ENCODE measurements at regions not wholly inside any gene's neighbourhood (a gene's known extent, or its start where the extent isn't known, plus 50 kb on each side); places are given as distances from the start of the nearest gene placed in this dataset.

DNA sequence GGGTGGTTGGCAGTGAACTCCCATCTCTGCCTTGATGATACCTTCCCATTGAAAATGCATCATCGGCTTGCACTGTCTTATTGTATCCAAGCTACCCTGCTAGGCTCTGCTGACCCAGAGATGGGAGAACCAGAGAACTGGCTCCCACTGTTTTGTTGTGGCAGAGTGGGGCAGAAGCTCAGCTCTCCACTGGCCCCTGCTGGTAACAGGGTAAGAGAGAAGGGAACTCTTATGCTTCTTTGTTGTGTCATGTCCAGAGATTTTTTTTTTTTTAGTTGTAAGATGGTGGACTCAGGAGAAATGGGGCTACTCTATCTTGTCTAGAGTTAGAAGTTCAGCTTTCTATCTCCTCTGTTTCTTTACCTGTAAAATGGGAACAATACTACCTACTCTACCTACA lies 100.5 kb upstream of the SDK1 start:
- no peaks in the 10 kb centered on the region for H3K36me3 Mint-ChIP-seq (ENCODE audit: insufficient read depth, unreplicated experiment)
- no peaks in the 10 kb centered on the region for H3K27me3 ChIP-seq (replicated peaks; ENCODE audit: control insufficient read depth, insufficient read depth, low read length)
- TF ChIP-seq, protein P1, sequence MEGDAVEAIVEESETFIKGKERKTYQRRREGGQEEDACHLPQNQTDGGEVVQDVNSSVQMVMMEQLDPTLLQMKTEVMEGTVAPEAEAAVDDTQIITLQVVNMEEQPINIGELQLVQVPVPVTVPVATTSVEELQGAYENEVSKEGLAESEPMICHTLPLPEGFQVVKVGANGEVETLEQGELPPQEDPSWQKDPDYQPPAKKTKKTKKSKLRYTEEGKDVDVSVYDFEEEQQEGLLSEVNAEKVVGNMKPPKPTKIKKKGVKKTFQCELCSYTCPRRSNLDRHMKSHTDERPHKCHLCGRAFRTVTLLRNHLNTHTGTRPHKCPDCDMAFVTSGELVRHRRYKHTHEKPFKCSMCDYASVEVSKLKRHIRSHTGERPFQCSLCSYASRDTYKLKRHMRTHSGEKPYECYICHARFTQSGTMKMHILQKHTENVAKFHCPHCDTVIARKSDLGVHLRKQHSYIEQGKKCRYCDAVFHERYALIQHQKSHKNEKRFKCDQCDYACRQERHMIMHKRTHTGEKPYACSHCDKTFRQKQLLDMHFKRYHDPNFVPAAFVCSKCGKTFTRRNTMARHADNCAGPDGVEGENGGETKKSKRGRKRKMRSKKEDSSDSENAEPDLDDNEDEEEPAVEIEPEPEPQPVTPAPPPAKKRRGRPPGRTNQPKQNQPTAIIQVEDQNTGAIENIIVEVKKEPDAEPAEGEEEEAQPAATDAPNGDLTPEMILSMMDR (IDR thresholded peaks at IDR 0.05; ENCODE audit: insufficient read depth in 1 of 2, low read depth in 1 of 2, low read length in 1 of 2, severe bottlenecking in 1 of 2, unreplicated experiment in 1 of 2), result peak; percentile 54
- H3K9me3 Mint-ChIP-seq (ENCODE audit: unreplicated experiment), result peaks cover 10% of the 10 kb centered on the region
- H3K4me1 ChIP-seq, result 0 out of 2 replicates have a peak, but pooled peaks cover 12% of the 10 kb centered on the region
- H3K27me3 Mint-ChIP-seq (ENCODE audit: insufficient read depth, unreplicated experiment), result no peaks in the 10 kb centered on the region
- no peak overlapping the region for H3K4me3 ChIP-seq (ENCODE audit: low read depth, low read length)
- H3K27ac Mint-ChIP-seq (ENCODE audit: unreplicated experiment), result no peak overlapping the region
- no peaks in the 10 kb centered on the region for H3K36me3 ChIP-seq (ENCODE audit: control insufficient read depth, insufficient read depth, low read length)
- intact Hi-C loops (cut with micrococcal nuclease; ENCODE audit: unreplicated experiment), result loop anchor here (1.0 to 5.0 kb wide), 4 partner anchors 36 to 314 kb away; no protein-coding TSS in a partner anchor
- no peak overlapping the region for H3K4me3 Mint-ChIP-seq (ENCODE audit: unreplicated experiment)
- CTCF ChIA-PET, result interaction anchor here (0.6 to 0.7 kb wide), 2 partner anchors 112 to 274 kb away, joined by 3 read pairs; no protein-coding TSS in a partner anchor
- DNase-seq, result peak; percentile 58 to 63
- BruUV-seq (replicated peaks), result no TSS peak
- peaks cover 7% of the 10 kb centered on the region for H3K4me1 Mint-ChIP-seq (ENCODE audit: low read depth, unreplicated experiment)
- POLR2A ChIA-PET, result no interaction called here
- no peaks in the 10 kb centered on the region for H3K9me3 ChIP-seq

GRCh38 chr7:3201306-3201705 lies 99.7 kb upstream of the SDK1 start:
- CTCF ChIA-PET, result no interaction called here
- intact Hi-C loops (cut with micrococcal nuclease; ENCODE audit: unreplicated experiment), result loop anchor here (2.0 to 5.0 kb wide), 3 partner anchors 37 to 315 kb away; no protein-coding TSS in a partner anchor
- Mint-ChIP-seq H3K36me3 (ENCODE audit: insufficient read depth, unreplicated experiment) (no peaks in the 10 kb centered on the region), H3K4me3 (ENCODE audit: unreplicated experiment) (no peak overlapping the region), H3K4me1 (ENCODE audit: low read depth, unreplicated experiment) (peaks cover 7% of the 10 kb centered on the region), H3K27me3 (ENCODE audit: insufficient read depth, unreplicated experiment) (no peaks in the 10 kb centered on the region), H3K27ac (ENCODE audit: unreplicated experiment) (no peak overlapping the region), H3K9me3 (ENCODE audit: unreplicated experiment) (peaks cover 10% of the 10 kb centered on the region)
- no peak for DNase-seq
- Histone ChIP-seq H3K4me1 (0 out of 2 replicates have a peak, but pooled peaks cover 12% of the 10 kb centered on the region), H3K9me3 (no peaks in the 10 kb centered on the region), H3K4me3 (ENCODE audit: low read depth, low read length) (no peak overlapping the region), H3K36me3 (ENCODE audit: control insufficient read depth, insufficient read depth, low read length) (no peaks in the 10 kb centered on the region), H3K27me3 (replicated peaks; ENCODE audit: control insufficient read depth, insufficient read depth, low read length) (no peaks in the 10 kb centered on the region)
- no TSS peak for BruUV-seq (replicated peaks)
- POLR2A ChIA-PET, result no interaction called here
- TF ChIP-seq, protein P1 (IDR thresholded peaks at IDR 0.05; ENCODE audit: insufficient read depth in 1 of 2, low read depth in 1 of 2, low read length in 1 of 2, severe bottlenecking in 1 of 2, unreplicated experiment in 1 of 2), result no peak

DNA sequence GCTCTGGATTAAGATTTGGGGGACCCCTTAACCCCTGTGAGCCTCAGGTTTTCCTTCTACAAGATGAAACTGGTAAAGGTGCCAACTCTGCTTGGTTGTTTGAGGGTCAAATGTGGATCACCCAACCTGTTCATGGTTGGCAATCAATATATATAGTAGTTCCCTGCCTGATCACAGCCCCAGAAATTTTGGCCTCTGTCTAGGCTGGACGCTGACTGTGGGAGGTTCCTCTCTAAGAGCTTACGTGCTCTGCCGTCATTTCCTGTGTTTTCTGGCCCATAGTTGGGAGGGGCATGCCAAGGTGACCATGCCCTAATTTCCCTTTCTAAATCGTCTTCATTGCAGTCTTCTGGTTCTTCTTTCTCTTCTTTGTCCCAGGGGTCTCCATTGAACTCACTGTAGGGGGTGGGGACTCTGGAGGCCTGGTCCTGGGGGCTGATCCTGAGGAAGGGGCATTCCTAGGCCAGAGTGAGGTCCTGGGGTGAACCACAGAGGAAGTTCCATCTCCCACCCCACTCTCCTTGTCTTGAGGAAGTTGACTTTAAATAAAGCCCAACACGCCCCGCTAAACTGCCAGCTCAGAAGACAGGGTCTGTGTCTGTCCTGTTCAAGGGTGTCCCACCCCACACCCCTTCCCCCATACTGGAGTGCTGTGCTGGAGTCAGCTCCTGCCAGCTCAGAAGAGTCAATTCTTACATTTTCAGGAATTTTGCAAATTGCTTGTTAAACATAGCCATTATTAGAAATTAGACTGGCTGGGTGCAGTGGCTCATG lies 98.9 kb upstream of the SDK1 start:
- 0 out of 2 replicates have a peak, but pooled peaks cover 12% of the 10 kb centered on the region for H3K4me1 ChIP-seq
- Mint-ChIP-seq H3K9me3 (ENCODE audit: unreplicated experiment) (peaks cover 10% of the 10 kb centered on the region), H3K4me1 (ENCODE audit: low read depth, unreplicated experiment) (peaks cover 7% of the 10 kb centered on the region), H3K36me3 (ENCODE audit: insufficient read depth, unreplicated experiment) (no peaks in the 10 kb centered on the region), H3K27me3 (ENCODE audit: insufficient read depth, unreplicated experiment) (no peaks in the 10 kb centered on the region), H3K27ac (ENCODE audit: unreplicated experiment) (no peak overlapping the region), H3K4me3 (ENCODE audit: unreplicated experiment) (no peak overlapping the region)
- H3K36me3 ChIP-seq (ENCODE audit: control insufficient read depth, insufficient read depth, low read length), result no peaks in the 10 kb centered on the region
- TF ChIP-seq, protein P1 (IDR thresholded peaks at IDR 0.05; ENCODE audit: insufficient read depth in 1 of 2, low read depth in 1 of 2, low read length in 1 of 2, severe bottlenecking in 1 of 2, unreplicated experiment in 1 of 2), result no peak
- intact Hi-C loops (cut with micrococcal nuclease; ENCODE audit: unreplicated experiment), result loop anchor here (2.0 to 5.0 kb wide), 3 partner anchors 37 to 315 kb away; no protein-coding TSS in a partner anchor
- no TSS peak for BruUV-seq (replicated peaks)
- POLR2A ChIA-PET, result no interaction called here
- H3K4me3 ChIP-seq (ENCODE audit: low read depth, low read length), result no peak overlapping the region
- no peaks in the 10 kb centered on the region for H3K9me3 ChIP-seq
- peak in 1 of 2 experiments; percentile 8 for DNase-seq
- H3K27me3 ChIP-seq (replicated peaks; ENCODE audit: control insufficient read depth, insufficient read depth, low read length), result no peaks in the 10 kb centered on the region
- CTCF ChIA-PET, result no interaction called here
